A549 (cell line): ENCODE measurements at regions not wholly inside any gene's neighbourhood (a gene's known extent, or its start where the extent isn't known, plus 50 kb on each side); places are given as distances from the start of the nearest gene placed in this dataset.
"Not testable (repeated sequence)": the region's sequence is repeated elsewhere in the genome, so short reads cannot be mapped to it uniquely, and the experiment has no call there.

Experiments
- ATAC-seq, 2 experiments: fragments of 200-7000 bp in 1 of 2; fragments of >200 bp in 1 of 2; cut with Nextera tagmentation in 1 of 2; cut with Tn5 transposase in 1 of 2; 3 replicates each; pipeline versions ENCODE4 v1.8.0 to v1.9.1; 2018 to 2020; ENCODE audit warnings: mild to moderate bottlenecking in 1 of 2, moderate library complexity in 1 of 2
- CTCF ChIA-PET: fragments of 300-600 bp; sonication (Branson Sonifier 250); formaldehyde crosslinking; extraction: SDS; loops from one replicate; lab custom pipeline; 2021; ENCODE audit warnings: antibody characterized with exemption, inconsistent platforms; lab: Yijun Ruan, JAX
- POLR2A ChIA-PET: fragments of 350-600 bp; formaldehyde crosslinking; extraction: SDS; loops from one replicate; lab custom pipeline; 2021; ENCODE audit warnings: antibody characterized with exemption, inconsistent platforms; lab: Yijun Ruan, JAX
- DNase-seq, 2 experiments: peaks; one replicate each; pipeline versions ENCODE4 v3.0.0 to v3.0.0-alpha.2; 2011 to 2016; ENCODE audit warnings: low read depth in 1 of 2, low spot score in 1 of 2
- FAIRE-seq: peaks from 2 replicates; lab custom pipeline; 2011; peaks lifted over from hg19 to GRCh38; lab: Jason Lieb, UNC
- H3K27ac ChIP-seq, 2 experiments: fragments of >200 bp; sonication (Bioruptor Twin); formaldehyde crosslinking; 3 replicates each; pipeline ENCODE4 v1.5.1; 2016 to 2017
- H3K4me1 ChIP-seq: fragments of >200 bp; sonication (Bioruptor Twin); formaldehyde crosslinking; 3 replicates; pipeline ENCODE4 v1.6.1; 2016
- H3K4me2 ChIP-seq: fragments of >200 bp; sonication (Bioruptor Twin); formaldehyde crosslinking; 3 replicates; pipeline ENCODE4 v1.6.1; 2016
- H3K4me3 ChIP-seq: fragments of >200 bp; sonication (Bioruptor Twin); formaldehyde crosslinking; 3 replicates; pipeline ENCODE4 v1.5.1; 2016
- H3K9me3 ChIP-seq: fragments of >200 bp; sonication (Bioruptor Twin); formaldehyde crosslinking; 3 replicates; pipeline ENCODE4 v1.6.1; 2016
- EP300 ChIP-seq, 2 experiments: fragments of >200 bp; sonication (Bioruptor Twin); formaldehyde crosslinking; IDR thresholded peaks; 2 replicates in 1 of 2; 3 replicates in 1 of 2; pipeline ENCODE4 v1.6.1; 2016 to 2017
- ESRRA ChIP-seq: fragments of 150-350 bp; IDR thresholded peaks from 2 replicates; pipeline ENCODE4 v1.6.1; 2014; ENCODE audit warnings: mild to moderate bottlenecking, low read length, borderline replicate concordance
- FOXS1 ChIP-seq: fragments of 250-450 bp; sonication (Bioruptor Pico); IDR thresholded peaks from 2 replicates; pipeline ENCODE4 v1.5.0; 2020; ENCODE audit warnings: mild to moderate bottlenecking, moderate library complexity
- HDAC2 ChIP-seq: fragments of 200-600 bp; sonication (generic); IDR thresholded peaks from 2 replicates; pipeline ENCODE4 v1.6.1; 2016
- HES2 ChIP-seq: fragments of >200 bp; sonication (Bioruptor Twin); formaldehyde crosslinking; IDR thresholded peaks from 2 replicates; pipeline ENCODE4 v1.6.1; 2016
- JUNB ChIP-seq: fragments of >200 bp; sonication (Bioruptor Twin); formaldehyde crosslinking; IDR thresholded peaks from 2 replicates; pipeline ENCODE4 v1.6.1; 2016
- KDM5A ChIP-seq: fragments of 200-600 bp; sonication (generic); IDR thresholded peaks from 2 replicates; pipeline ENCODE4 v1.6.1; 2016; ENCODE audit warnings: antibody characterized with exemption, mild to moderate bottlenecking
- MAX ChIP-seq: IDR thresholded peaks from 2 replicates; pipeline ENCODE4 v1.6.1; 2012
- NFE2L2 ChIP-seq: fragments of 150-350 bp; conservative IDR thresholded peaks from 2 replicates; pipeline ENCODE4 v1.6.1; 2014; ENCODE audit warnings: low read length
- PBX3 ChIP-seq: IDR thresholded peaks from 2 replicates; pipeline ENCODE4 v1.6.1; 2012
- PHF8 ChIP-seq: fragments of 200-600 bp; sonication (generic); IDR thresholded peaks from 2 replicates; pipeline ENCODE4 v1.6.1; 2016; ENCODE audit warnings: low read depth, mild to moderate bottlenecking, antibody characterized with exemption, moderate library complexity, borderline replicate concordance
- RARB ChIP-seq: fragments of 250-450 bp; sonication (Bioruptor Pico); IDR thresholded peaks from 2 replicates; pipeline ENCODE4 v1.8.0; 2021; ENCODE audit warnings: mild to moderate bottlenecking, moderate library complexity
- RFX5 ChIP-seq: fragments of 450-650 bp; IDR thresholded peaks from 2 replicates; pipeline ENCODE4 v1.7.1; 2014; ENCODE audit warnings: antibody characterized with exemption, mild to moderate bottlenecking, moderate library complexity
- RNF2 ChIP-seq: fragments of 200-600 bp; sonication (generic); IDR thresholded peaks from 2 replicates; pipeline ENCODE4 v1.6.1; 2016; ENCODE audit warnings: low read depth, mild to moderate bottlenecking, antibody characterized with exemption, moderate library complexity, borderline replicate concordance
- SREBF2 ChIP-seq: fragments of 450-650 bp; IDR thresholded peaks from 2 replicates; pipeline ENCODE4 v1.6.1; 2014; ENCODE audit warnings: mild to moderate bottlenecking, moderate library complexity
- ZNF302 ChIP-seq: fragments of 250-450 bp; sonication (Bioruptor Pico); IDR thresholded peaks from 2 replicates; pipeline ENCODE4 v1.9.0; 2021; ENCODE audit warnings: inconsistent platforms, mild to moderate bottlenecking, moderate library complexity
- ZSCAN20 ChIP-seq: fragments of 250-450 bp; sonication (Bioruptor Pico); IDR thresholded peaks from 2 replicates; pipeline ENCODE4 v1.8.0; 2022; ENCODE audit warnings: mild to moderate bottlenecking, moderate library complexity
- WGBS: methylation state at CpG from one replicate; pipeline ENCODE4 v1.1.6; 2017; ENCODE audit errors: missing lambda C conversion rate; 5-methylcytosine and 5-hydroxymethylcytosine counted together

- Histone ChIP-seq H3K27ac (peak overlapping the region; percentile 43 to 62), H3K9me3 (no peaks in the 10 kb centered on the region), H3K4me3 (no peak overlapping the region), H3K4me1 (peaks cover 33% of the 10 kb centered on the region), H3K4me2 (peak overlapping the region; percentile 35; the same call in 2 of the 3 replicates)
- TF ChIP-seq JUNB (0 out of 2 replicates have a peak, but pooled peaks have one; percentile 9), RNF2 (no peak), KDM5A (no peak), EP300 (IDR thresholded peaks at IDR 0.05) (no peak)
- CTCF ChIA-PET: interaction anchor here (1.2 to 1.6 kb wide), 2 partner anchors 10 to 26 kb away, joined by 3 to 7 read pairs; no protein-coding TSS in a partner anchor
- 75% methylated on average over 9 of the region's 9 CpGs for WGBS
- POLR2A ChIA-PET: no interaction called here
- DNase-seq: peak in 1 of 2 experiments; percentile 46
- ATAC-seq: peak; percentile 53 to 68; a peak in 4 of 6 replicates
- FAIRE-seq: no peak
Observed at GRCh38 chr1:234851450-234852438, 241.8 kb upstream of the IRF2BP2 start.

- ChIA-PET CTCF (no interaction called here), POLR2A (no interaction called here)
- Histone ChIP-seq H3K9me3 (no peaks in the 10 kb centered on the region), H3K4me2 (peak overlapping the region; percentile 8; the same call in 2 of the 3 replicates), H3K27ac (peak overlapping the region; percentile 49 to 62), H3K4me1 (peaks cover 33% of the 10 kb centered on the region), H3K4me3 (no peak overlapping the region)
- FAIRE-seq (no peak), DNase-seq (peak in 1 of 2 experiments; percentile 29), ATAC-seq (peak in 1 of 2 experiments; percentile 42; a peak in 3 of 6 replicates)
- 89% methylated on average over 8 of the region's 8 CpGs for WGBS
- no peak for TF ChIP-seq RARB (CRISPR knock-in tag)
- TF ChIP-seq ESRRA: no peak
- TF ChIP-seq HDAC2: no peak
- TF ChIP-seq EP300 (IDR thresholded peaks at IDR 0.05): no peak
- TF ChIP-seq RFX5: no peak
- no peak for TF ChIP-seq JUNB
- no peak for TF ChIP-seq MAX
- no peak for TF ChIP-seq SREBF2
- TF ChIP-seq ZSCAN20 (CRISPR knock-in tag): no peak
- no peak for TF ChIP-seq PHF8
- TF ChIP-seq FOXS1: no peak
- no peak for TF ChIP-seq PBX3
Observed at GRCh38 chr1:234849832-234850231, 239.9 kb upstream of the IRF2BP2 start.

GRCh38 chr1:234848972-234849649 lies 239.1 kb upstream of the IRF2BP2 start:
- peak overlapping the region; percentile 49 to 62 for H3K27ac ChIP-seq
- no peak overlapping the region for H3K4me3 ChIP-seq
- 33% methylated on average over 6 of the region's 6 CpGs for WGBS
- FAIRE-seq (no peak), DNase-seq (peak in 1 of 2 experiments; percentile 65), ATAC-seq (peak; percentile 41 to 66; a peak in 3 of 6 replicates)
- ChIA-PET POLR2A (no interaction called here), CTCF (interaction anchor here (0.8 kb wide), 1 partner anchor 15 kb away, joined by 3 read pairs; no protein-coding TSS in a partner anchor)
- H3K4me2 ChIP-seq: peak overlapping the region; percentile 8
- no peaks in the 10 kb centered on the region for H3K9me3 ChIP-seq
- TF ChIP-seq HES2 (no peak), MAX (0 out of 2 replicates have a peak, but pooled peaks have one; percentile 19), ZNF302 (CRISPR knock-in tag) (peak; percentile 15; the same call in 1 of the 2 replicates), NFE2L2 (no peak)
- TF ChIP-seq, all 56 proteins: peak for 2
- peaks cover 33% of the 10 kb centered on the region for H3K4me1 ChIP-seq

- H3K4me2 ChIP-seq, H3K27ac ChIP-seq, CTCF ChIA-PET, H3K4me3 ChIP-seq, ATAC-seq, H3K9me3 ChIP-seq, DNase-seq, FAIRE-seq, POLR2A ChIA-PET: not testable (repeated sequence)
- H3K4me1 ChIP-seq: peaks cover 27% of the 10 kb centered on the region
- WGBS: 92% methylated on average over 2 of the region's 2 CpGs
Observed at GRCh38 chr1:234846813-234847212, 236.8 kb upstream of the IRF2BP2 start.
